ENCODE measurements at regions not wholly inside any gene's neighbourhood (a gene's known extent, or its start where the extent isn't known, plus 50 kb on each side); places are given as distances from the start of the nearest gene placed in this dataset.

DNA sequence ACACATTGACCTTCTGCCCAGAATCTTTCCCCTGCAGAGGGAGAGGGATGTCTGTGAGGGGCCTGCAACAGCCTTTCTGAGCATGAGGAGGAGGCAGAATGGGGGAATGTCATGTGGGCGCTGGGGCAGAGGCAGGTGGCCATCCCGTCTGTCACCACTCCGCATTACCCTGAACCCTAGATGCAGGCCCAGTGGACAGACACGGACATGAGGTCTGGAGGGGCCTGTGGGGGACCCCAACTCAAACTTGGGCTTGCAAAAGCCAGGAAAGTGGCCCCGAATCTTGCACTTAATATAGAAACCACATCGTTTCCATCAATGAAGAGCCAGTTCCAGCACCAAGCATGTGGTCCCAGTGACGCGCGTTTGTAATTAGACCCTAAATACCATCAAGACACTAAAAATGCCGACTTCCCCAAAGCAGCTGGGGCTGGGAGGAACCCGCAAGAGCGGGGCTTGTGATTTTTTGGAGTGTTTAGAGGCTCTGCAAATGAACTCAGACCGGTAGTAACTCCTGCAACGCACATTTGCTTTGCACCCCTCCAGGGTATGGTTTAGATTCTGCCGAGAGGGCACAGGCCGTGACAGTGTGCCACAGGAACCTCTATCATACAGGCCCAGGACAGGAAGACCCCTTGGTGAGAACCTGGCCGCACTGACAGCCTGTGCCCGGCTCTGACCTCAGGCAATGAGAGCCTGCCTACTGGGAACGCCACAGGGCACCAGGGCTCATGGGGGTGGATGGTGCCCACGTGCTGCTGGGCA, 109.3 kb downstream of the CTTN start:
- TF ChIP-seq, protein P1, sequence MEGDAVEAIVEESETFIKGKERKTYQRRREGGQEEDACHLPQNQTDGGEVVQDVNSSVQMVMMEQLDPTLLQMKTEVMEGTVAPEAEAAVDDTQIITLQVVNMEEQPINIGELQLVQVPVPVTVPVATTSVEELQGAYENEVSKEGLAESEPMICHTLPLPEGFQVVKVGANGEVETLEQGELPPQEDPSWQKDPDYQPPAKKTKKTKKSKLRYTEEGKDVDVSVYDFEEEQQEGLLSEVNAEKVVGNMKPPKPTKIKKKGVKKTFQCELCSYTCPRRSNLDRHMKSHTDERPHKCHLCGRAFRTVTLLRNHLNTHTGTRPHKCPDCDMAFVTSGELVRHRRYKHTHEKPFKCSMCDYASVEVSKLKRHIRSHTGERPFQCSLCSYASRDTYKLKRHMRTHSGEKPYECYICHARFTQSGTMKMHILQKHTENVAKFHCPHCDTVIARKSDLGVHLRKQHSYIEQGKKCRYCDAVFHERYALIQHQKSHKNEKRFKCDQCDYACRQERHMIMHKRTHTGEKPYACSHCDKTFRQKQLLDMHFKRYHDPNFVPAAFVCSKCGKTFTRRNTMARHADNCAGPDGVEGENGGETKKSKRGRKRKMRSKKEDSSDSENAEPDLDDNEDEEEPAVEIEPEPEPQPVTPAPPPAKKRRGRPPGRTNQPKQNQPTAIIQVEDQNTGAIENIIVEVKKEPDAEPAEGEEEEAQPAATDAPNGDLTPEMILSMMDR (CRISPR knock-in tag; IDR thresholded peaks at IDR 0.05) = no peak
- TF ChIP-seq ZKSCAN1 (IDR thresholded peaks at IDR 0.05; ENCODE audit: low read length) (no peak), TBL1XR1 (IDR thresholded peaks at IDR 0.05; ENCODE audit: borderline replicate concordance, low read length, partially characterized antibody) (no peak), ZNF350 (CRISPR knock-in tag; IDR thresholded peaks at IDR 0.05; ENCODE audit: borderline replicate concordance, low read depth) (no peak), ZNF577 (CRISPR knock-in tag; IDR thresholded peaks at IDR 0.05; ENCODE audit: borderline replicate concordance, low read depth) (no peak), ZFX (CRISPR knock-in tag; IDR thresholded peaks at IDR 0.05; ENCODE audit: low read depth) (no peak), SOX6 (IDR thresholded peaks at IDR 0.05) (no peak), SOX6 (CRISPR knock-in tag; IDR thresholded peaks at IDR 0.05) (no peak), EP300 (IDR thresholded peaks at IDR 0.05; ENCODE audit: low read depth in 2 of 2, low read length in 2 of 2) (no peak), EP300 (CRISPR knock-in tag; IDR thresholded peaks at IDR 0.05; ENCODE audit: borderline replicate concordance) (no peak), ZEB1 (IDR thresholded peaks at IDR 0.05; ENCODE audit: insufficient replicate concordance, low read depth) (no peak)
- TF ChIP-seq, protein P2, sequence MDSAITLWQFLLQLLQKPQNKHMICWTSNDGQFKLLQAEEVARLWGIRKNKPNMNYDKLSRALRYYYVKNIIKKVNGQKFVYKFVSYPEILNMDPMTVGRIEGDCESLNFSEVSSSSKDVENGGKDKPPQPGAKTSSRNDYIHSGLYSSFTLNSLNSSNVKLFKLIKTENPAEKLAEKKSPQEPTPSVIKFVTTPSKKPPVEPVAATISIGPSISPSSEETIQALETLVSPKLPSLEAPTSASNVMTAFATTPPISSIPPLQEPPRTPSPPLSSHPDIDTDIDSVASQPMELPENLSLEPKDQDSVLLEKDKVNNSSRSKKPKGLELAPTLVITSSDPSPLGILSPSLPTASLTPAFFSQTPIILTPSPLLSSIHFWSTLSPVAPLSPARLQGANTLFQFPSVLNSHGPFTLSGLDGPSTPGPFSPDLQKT (CRISPR knock-in tag; IDR thresholded peaks at IDR 0.05; ENCODE audit: borderline replicate concordance) = no peak
- TF ChIP-seq, protein P3, sequence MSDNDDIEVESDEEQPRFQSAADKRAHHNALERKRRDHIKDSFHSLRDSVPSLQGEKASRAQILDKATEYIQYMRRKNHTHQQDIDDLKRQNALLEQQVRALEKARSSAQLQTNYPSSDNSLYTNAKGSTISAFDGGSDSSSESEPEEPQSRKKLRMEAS (IDR thresholded peaks at IDR 0.05) = no peak
